ENCODE measurements at regions not wholly inside any gene's neighbourhood (a gene's known extent, or its start where the extent isn't known, plus 50 kb on each side); places are given as distances from the start of the nearest gene placed in this dataset.

- Histone ChIP-seq H3K4me3 (replicated peaks; ENCODE audit: low read depth, low read length) (no peak overlapping the region), H3K36me3 (ENCODE audit: control insufficient read depth, insufficient read depth, low read length) (no peaks in the 10 kb centered on the region), H3K27me3 (replicated peaks; ENCODE audit: control insufficient read depth, insufficient read depth, low read length) (no peaks in the 10 kb centered on the region)
- TF ChIP-seq CTCF (IDR thresholded peaks at IDR 0.05; ENCODE audit: insufficient read depth, low read length, poor library complexity, severe bottlenecking): no peak
- no peak for DNase-seq (ENCODE audit: extremely low read depth, insufficient read length)
Observed at GRCh38 chr20:11117808-11118528, 444.2 kb upstream of the JAG1 start.

- no peaks in the 10 kb centered on the region for H3K27me3 ChIP-seq (replicated peaks; ENCODE audit: control insufficient read depth, insufficient read depth, low read length)
- H3K4me3 ChIP-seq (replicated peaks; ENCODE audit: low read depth, low read length): no peak overlapping the region
- DNase-seq (ENCODE audit: extremely low read depth, insufficient read length): no peak
- H3K36me3 ChIP-seq (ENCODE audit: control insufficient read depth, insufficient read depth, low read length): no peaks in the 10 kb centered on the region
- no peak for TF ChIP-seq CTCF (IDR thresholded peaks at IDR 0.05; ENCODE audit: insufficient read depth, low read length, poor library complexity, severe bottlenecking)
Observed at GRCh38 chr20:11118802-11119380, 445.1 kb upstream of the JAG1 start.

GRCh38 chr20:11119573-11119972 is 445.8 kb upstream of the JAG1 start:
- no peak for DNase-seq (ENCODE audit: extremely low read depth, insufficient read length)
- no peak for TF ChIP-seq CTCF (IDR thresholded peaks at IDR 0.05; ENCODE audit: insufficient read depth, low read length, poor library complexity, severe bottlenecking)
- no peaks in the 10 kb centered on the region for H3K27me3 ChIP-seq (replicated peaks; ENCODE audit: control insufficient read depth, insufficient read depth, low read length)
- H3K4me3 ChIP-seq (replicated peaks; ENCODE audit: low read depth, low read length): no peak overlapping the region
- H3K36me3 ChIP-seq (ENCODE audit: control insufficient read depth, insufficient read depth, low read length): no peaks in the 10 kb centered on the region

GRCh38 chr20:11120431-11120830 is 446.6 kb upstream of the JAG1 start:
- H3K36me3 ChIP-seq (ENCODE audit: control insufficient read depth, insufficient read depth, low read length): no peaks in the 10 kb centered on the region
- DNase-seq (ENCODE audit: extremely low read depth, insufficient read length): no peak
- no peak overlapping the region for H3K4me3 ChIP-seq (replicated peaks; ENCODE audit: low read depth, low read length)
- H3K27me3 ChIP-seq (replicated peaks; ENCODE audit: control insufficient read depth, insufficient read depth, low read length): no peaks in the 10 kb centered on the region
- TF ChIP-seq CTCF (IDR thresholded peaks at IDR 0.05; ENCODE audit: insufficient read depth, low read length, poor library complexity, severe bottlenecking): no peak

GRCh38 chr20:11124849-11125505 is 451.2 kb upstream of the JAG1 start:
- no peaks in the 10 kb centered on the region for H3K27me3 ChIP-seq (replicated peaks; ENCODE audit: control insufficient read depth, insufficient read depth, low read length)
- H3K4me3 ChIP-seq (replicated peaks; ENCODE audit: low read depth, low read length): no peak overlapping the region
- no peak for DNase-seq (ENCODE audit: extremely low read depth, insufficient read length)
- H3K36me3 ChIP-seq (ENCODE audit: control insufficient read depth, insufficient read depth, low read length): no peaks in the 10 kb centered on the region
- TF ChIP-seq CTCF (IDR thresholded peaks at IDR 0.05; ENCODE audit: insufficient read depth, low read length, poor library complexity, severe bottlenecking): no peak
